Liver (tissue), 7 donors: ENCODE measurements at regions not wholly inside any gene's neighbourhood (a gene's known extent, or its start where the extent isn't known, plus 50 kb on each side); places are given as distances from the start of the nearest gene placed in this dataset.

ENCODE experiments used
- DNase-seq: peaks from one replicate; pipeline ENCODE4 v3.0.0-alpha.2; 2017; ENCODE audit warnings: low spot score
- H3K27ac ChIP-seq, 2 donors: one replicate each; pipeline ENCODE4 v1.7.0; 2013; ENCODE audit warnings: inconsistent platforms in 2 of 2, low read length in 2 of 2, control low read depth in 1 of 2, low read depth in 1 of 2, mild to moderate bottlenecking in 1 of 2
- H3K27me3 ChIP-seq, 4 donors: one replicate each; pipeline versions ENCODE4 v1.6.1 to v1.7.0; 2013; ENCODE audit warnings: low read length in 3 of 4, inconsistent platforms in 1 of 4, mild to moderate bottlenecking in 1 of 4, moderate library complexity in 1 of 4; ENCODE audit not compliant: control insufficient read depth in 4 of 4, insufficient read depth in 4 of 4
- H3K36me3 ChIP-seq, 4 donors: one replicate each; pipeline versions ENCODE4 v1.6.1 to v1.7.0; 2013; ENCODE audit warnings: low read length in 3 of 4, mild to moderate bottlenecking in 3 of 4, low read depth in 1 of 4, moderate library complexity in 1 of 4; ENCODE audit not compliant: control insufficient read depth in 4 of 4, insufficient read depth in 3 of 4
- H3K4me1 ChIP-seq, 4 donors: one replicate each; pipeline versions ENCODE4 v1.6.1 to v1.7.0; 2013; ENCODE audit warnings: low read length in 3 of 4, mild to moderate bottlenecking in 3 of 4, moderate library complexity in 1 of 4; ENCODE audit not compliant: control insufficient read depth in 4 of 4, insufficient read depth in 4 of 4
- H3K4me3 ChIP-seq, 3 donors: one replicate each; pipeline versions ENCODE4 v1.6.1 to v1.7.0; 2013; ENCODE audit warnings: low read length in 3 of 3, control low read depth in 1 of 3, low read depth in 1 of 3, mild to moderate bottlenecking in 1 of 3
- H3K9ac ChIP-seq, 2 donors: one replicate each; pipeline ENCODE4 v1.7.0; 2013; ENCODE audit warnings: low read length in 2 of 2, mild to moderate bottlenecking in 2 of 2, moderate library complexity in 2 of 2, control low read depth in 1 of 2, low read depth in 1 of 2
- H3K9me3 ChIP-seq, 4 donors: one replicate each; pipeline versions ENCODE4 v1.6.1 to v1.7.0; 2013; ENCODE audit warnings: low read length in 3 of 4; ENCODE audit not compliant: control insufficient read depth in 4 of 4
- EGR1 ChIP-seq, 2 donors: IDR thresholded peaks; 2 replicates each; pipeline ENCODE4 v1.6.1; 2016 to 2018; ENCODE audit warnings: antibody characterized with exemption in 2 of 2, low read depth in 2 of 2
- FOXA2 ChIP-seq: IDR thresholded peaks from 2 replicates; pipeline ENCODE4 v1.6.1; 2016; ENCODE audit warnings: antibody characterized with exemption
- GABPA ChIP-seq, 2 donors: IDR thresholded peaks in 1 of 2; conservative IDR thresholded peaks in 1 of 2; 2 replicates each; pipeline ENCODE4 v1.6.1; 2016; ENCODE audit warnings: antibody characterized with exemption in 2 of 2, mild to moderate bottlenecking in 1 of 2, moderate library complexity in 1 of 2
- HNF4A ChIP-seq, 2 donors: conservative IDR thresholded peaks; 2 replicates each; pipeline ENCODE4 v1.6.1; 2016; ENCODE audit warnings: antibody characterized with exemption in 2 of 2, mild to moderate bottlenecking in 2 of 2
- HNF4G ChIP-seq: IDR thresholded peaks from 2 replicates; pipeline ENCODE4 v1.6.1; 2016; ENCODE audit warnings: antibody characterized with exemption
- JUND ChIP-seq, 2 donors: IDR thresholded peaks; 2 replicates each; pipeline ENCODE4 v1.6.1; 2016; ENCODE audit warnings: antibody characterized with exemption in 2 of 2
- MAX ChIP-seq: IDR thresholded peaks from 2 replicates; pipeline ENCODE4 v1.6.1; 2016; ENCODE audit warnings: antibody characterized with exemption
- NR2F2 ChIP-seq: IDR thresholded peaks from 2 replicates; pipeline ENCODE4 v1.6.1; 2016; ENCODE audit warnings: antibody characterized with exemption
- RAD21 ChIP-seq, 2 donors: IDR thresholded peaks; 2 replicates each; pipeline ENCODE4 v1.6.1; 2016; ENCODE audit warnings: antibody characterized with exemption in 2 of 2, mild to moderate bottlenecking in 2 of 2
- REST ChIP-seq: IDR thresholded peaks from 2 replicates; pipeline ENCODE4 v1.6.1; 2016; ENCODE audit warnings: antibody characterized with exemption, mild to moderate bottlenecking
- RXRA ChIP-seq, 2 donors: IDR thresholded peaks; 2 replicates each; pipeline ENCODE4 v1.6.1; 2017 to 2018; ENCODE audit warnings: antibody characterized with exemption in 2 of 2, mild to moderate bottlenecking in 1 of 2
- SP1 ChIP-seq: IDR thresholded peaks from 2 replicates; pipeline ENCODE4 v1.6.1; 2018; ENCODE audit warnings: antibody characterized with exemption, mild to moderate bottlenecking
- TAF1 ChIP-seq: conservative IDR thresholded peaks from 2 replicates; pipeline ENCODE4 v1.6.1; 2016; ENCODE audit warnings: antibody characterized with exemption, mild to moderate bottlenecking
- YY1 ChIP-seq: IDR thresholded peaks from 2 replicates; pipeline ENCODE4 v1.6.1; 2016; ENCODE audit warnings: antibody characterized with exemption, mild to moderate bottlenecking
- ZBTB33 ChIP-seq: IDR thresholded peaks from 2 replicates; pipeline ENCODE4 v1.6.1; 2016; ENCODE audit warnings: antibody characterized with exemption
- WGBS: extraction: QIAGEN DNeasy Blood & Tissue Kit; methylation state at CpG from one replicate; pipeline ENCODE4 v1.1.7; 2013; 5-methylcytosine and 5-hydroxymethylcytosine counted together
- donor health status: healthy.
- donor health status: healthy.
- donor health status: healthy.
- donor health status: healthy.

- Histone ChIP-seq H3K27ac (no peak overlapping the region), H3K4me3 (no peak overlapping the region), H3K9me3 (no peaks in the 10 kb centered on the region), H3K4me1 (no peaks in the 10 kb centered on the region), H3K27me3 (no peaks in the 10 kb centered on the region), H3K36me3 (no peaks in the 10 kb centered on the region), H3K9ac (no peak overlapping the region)
- DNase-seq = no peak
- WGBS = 81% methylated on average over 2 of the region's 2 CpGs
- no peak for TF ChIP-seq REST
- TF ChIP-seq EGR1 (IDR thresholded peaks at IDR 0.05; ENCODE audit: low read depth in 2 of 2) = no peak
- no peak for TF ChIP-seq MAX
- no peak for TF ChIP-seq RAD21 (IDR thresholded peaks at IDR 0.05)
- TF ChIP-seq FOXA2 = no peak
- no peak for TF ChIP-seq HNF4A (conservative IDR thresholded peaks at IDR 0.05)
- TF ChIP-seq HNF4G = no peak
- TF ChIP-seq ZBTB33 = no peak
- TF ChIP-seq TAF1 = no peak
Measured at GRCh38 chr2:199575416-199575815, 117.7 kb upstream of the SATB2 start.

- Histone ChIP-seq H3K36me3 (no peaks in the 10 kb centered on the region), H3K27ac (no peak overlapping the region), H3K9ac (no peak overlapping the region), H3K4me1 (no peaks in the 10 kb centered on the region), H3K27me3 (no peaks in the 10 kb centered on the region), H3K9me3 (no peaks in the 10 kb centered on the region), H3K4me3 (no peak overlapping the region)
- WGBS = 86% methylated on average over 1 of the region's 1 CpG
- DNase-seq = no peak
- TF ChIP-seq GABPA (IDR thresholded peaks at IDR 0.05 in 1 of 2, conservative IDR thresholded peaks at IDR 0.05 in 1 of 2) = no peak
- no peak for TF ChIP-seq RAD21 (IDR thresholded peaks at IDR 0.05)
- no peak for TF ChIP-seq TAF1
- no peak for TF ChIP-seq FOXA2
- no peak for TF ChIP-seq RXRA (IDR thresholded peaks at IDR 0.05)
- TF ChIP-seq JUND (IDR thresholded peaks at IDR 0.05) = no peak
- TF ChIP-seq YY1 = no peak
- TF ChIP-seq NR2F2 = no peak
- TF ChIP-seq HNF4A (conservative IDR thresholded peaks at IDR 0.05) = no peak
- no peak for TF ChIP-seq SP1
Measured at GRCh38 chr2:199572571-199572970, 114.8 kb upstream of the SATB2 start.
